Esophagus muscularis mucosa (tissue), 4 donors: ENCODE measurements at regions not wholly inside any gene's neighbourhood (a gene's known extent, or its start where the extent isn't known, plus 50 kb on each side); places are given as distances from the start of the nearest gene placed in this dataset.
A peak's percentile ranks its signal among the peaks of the same experiment; 100 is the strongest.

ENCODE experiments used
- DNase-seq: peaks from one replicate; pipeline ENCODE4 v3.0.0-alpha.2; 2017; ENCODE audit errors: extremely low spot score
- H3K27ac ChIP-seq, 4 donors: fragments of 200-600 bp; sonication (generic); replicated peaks in 1 of 4; 1 replicate in 3 of 4; 2 replicates in 1 of 4; pipeline ENCODE4 v1.5.1; 2016 to 2019; ENCODE audit warnings: mild to moderate bottlenecking in 1 of 4
- H3K27me3 ChIP-seq, 4 donors: fragments of 200-600 bp; sonication (generic); one replicate each; pipeline versions ENCODE4 v1.5.1 to v1.6.0; 2016 to 2019
- H3K36me3 ChIP-seq, 4 donors: fragments of 200-600 bp; sonication (generic); one replicate each; pipeline ENCODE4 v1.5.1; 2016 to 2019
- H3K4me1 ChIP-seq, 4 donors: fragments of 200-600 bp; sonication (generic); one replicate each; pipeline ENCODE4 v1.5.1; 2016 to 2019
- H3K4me3 ChIP-seq, 4 donors: fragments of 200-600 bp; sonication (generic); 1 replicate in 2 of 4; 2 replicates in 2 of 4; pipeline ENCODE4 v1.5.1; 2016 to 2019; ENCODE audit warnings: mild to moderate bottlenecking in 4 of 4, moderate library complexity in 1 of 4
- H3K9me3 ChIP-seq, 4 donors: fragments of 200-600 bp; sonication (generic); 1 replicate in 3 of 4; 2 replicates in 1 of 4; pipeline ENCODE4 v1.5.1; 2016 to 2019
- CTCF ChIP-seq, 3 experiments: fragments of 200-600 bp in 2 of 3; fragments of 450-650 bp in 1 of 3; sonication (generic) in 2 of 3; IDR thresholded peaks; one replicate each; pipeline ENCODE4 v1.5.1; 2017 to 2019; ENCODE audit warnings: antibody characterized with exemption in 3 of 3, mild to moderate bottlenecking in 2 of 3, moderate library complexity in 1 of 3
- EP300 ChIP-seq: sonication (generic); formaldehyde crosslinking; IDR thresholded peaks from one replicate; pipeline ENCODE4 v1.6.1; 2017; ENCODE audit warnings: antibody characterized with exemption
- POLR2A ChIP-seq: fragments of 450-650 bp; IDR thresholded peaks from one replicate; pipeline ENCODE4 v1.6.1; 2017; ENCODE audit warnings: antibody characterized with exemption, moderate library complexity, mild to moderate bottlenecking, low read depth
- POLR2AphosphoS5 ChIP-seq, 2 donors: sonication (generic); formaldehyde crosslinking; IDR thresholded peaks; one replicate each; pipeline ENCODE4 v1.6.1; 2017; ENCODE audit warnings: antibody characterized with exemption in 2 of 2
- WGBS: methylation state at CpG from one replicate; pipeline ENCODE4 v1.1.5; 2018; 5-methylcytosine and 5-hydroxymethylcytosine counted together
- intact Hi-C: fragments of 100-400 bp; cut with DNase I; formaldehyde crosslinking; loops from one replicate; pipeline ENCODE4 v1.15.1; 2023

- Histone ChIP-seq H3K27ac (no peak overlapping the region), H3K27me3 (no peaks in the 10 kb centered on the region), H3K36me3 (no peaks in the 10 kb centered on the region), H3K4me3 (no peak overlapping the region), H3K4me1 (no peaks in the 10 kb centered on the region), H3K9me3 (no peaks in the 10 kb centered on the region)
- DNase-seq, result no peak
- TF ChIP-seq POLR2A (no peak), EP300 (no peak), CTCF (IDR thresholded peaks at IDR 0.05) (no peak), POLR2AphosphoS5 (IDR thresholded peaks at IDR 0.05) (no peak)
- WGBS, result 87% methylated on average over 5 of the region's 5 CpGs
- intact Hi-C loops, result no loop called here
Observed at GRCh38 chr1:187047298-187047697, 218.5 kb downstream of the PLA2G4A start.

- intact Hi-C loops, result no loop called here
- Histone ChIP-seq H3K4me3 (no peak overlapping the region), H3K4me1 (no peaks in the 10 kb centered on the region), H3K27ac (no peak overlapping the region), H3K9me3 (no peaks in the 10 kb centered on the region), H3K36me3 (no peaks in the 10 kb centered on the region), H3K27me3 (no peaks in the 10 kb centered on the region)
- 14% methylated on average over 4 of the region's 4 CpGs for WGBS
- no peak for DNase-seq
- TF ChIP-seq POLR2A, result no peak
- TF ChIP-seq CTCF (IDR thresholded peaks at IDR 0.05), result peak; percentile 27 to 54 (median 40)
- no peak for TF ChIP-seq EP300
- no peak for TF ChIP-seq POLR2AphosphoS5 (IDR thresholded peaks at IDR 0.05)
Observed at GRCh38 chr1:187051618-187052232, 223.0 kb downstream of the PLA2G4A start.

GRCh38 chr1:187053876-187054275 lies 225.1 kb downstream of the PLA2G4A start:
- no peaks in the 10 kb centered on the region for H3K9me3 ChIP-seq
- no peaks in the 10 kb centered on the region for H3K36me3 ChIP-seq
- 68% methylated on average over 4 of the region's 4 CpGs for WGBS
- H3K4me1 ChIP-seq, result no peaks in the 10 kb centered on the region
- no peak overlapping the region for H3K27ac ChIP-seq
- no peak for DNase-seq
- H3K27me3 ChIP-seq, result no peaks in the 10 kb centered on the region
- intact Hi-C loops, result no loop called here
- H3K4me3 ChIP-seq, result no peak overlapping the region
- TF ChIP-seq POLR2AphosphoS5 (IDR thresholded peaks at IDR 0.05), result no peak
- TF ChIP-seq EP300, result no peak
- no peak for TF ChIP-seq CTCF (IDR thresholded peaks at IDR 0.05)
- no peak for TF ChIP-seq POLR2A

- no peaks in the 10 kb centered on the region for H3K27me3 ChIP-seq
- WGBS, result 84% methylated on average over 3 of the region's 3 CpGs
- no peak overlapping the region for H3K27ac ChIP-seq
- no peaks in the 10 kb centered on the region for H3K36me3 ChIP-seq
- no peak overlapping the region for H3K4me3 ChIP-seq
- H3K4me1 ChIP-seq, result no peaks in the 10 kb centered on the region
- TF ChIP-seq POLR2AphosphoS5 (IDR thresholded peaks at IDR 0.05), result no peak
- no peak for TF ChIP-seq POLR2A
- TF ChIP-seq CTCF (IDR thresholded peaks at IDR 0.05), result no peak
- TF ChIP-seq EP300, result no peak
- no peaks in the 10 kb centered on the region for H3K9me3 ChIP-seq
- DNase-seq, result no peak
- intact Hi-C loops, result no loop called here
Observed at GRCh38 chr1:187054862-187055757, 226.4 kb downstream of the PLA2G4A start.
